DND-41 (cell line): ENCODE measurements at regions not wholly inside any gene's neighbourhood (a gene's known extent, or its start where the extent isn't known, plus 50 kb on each side); places are given as distances from the start of the nearest gene placed in this dataset.

Experiments used
- ATAC-seq: fragments of 200-7000 bp; cut with Tn5 transposase; 3 replicates; pipeline ENCODE4 v1.9.1; 2021; ENCODE audit warnings: low read depth; ENCODE audit not compliant: insufficient read depth
- DNase-seq: peaks from one replicate; pipeline ENCODE4 v3.0.0-alpha.2; 2020
- H2AFZ ChIP-seq: 2 replicates; pipeline ENCODE4 v1.6.0; 2012; ENCODE audit warnings: low read depth, low read length
- H3K27ac ChIP-seq: 2 replicates; pipeline ENCODE4 v1.5.1; 2012; ENCODE audit warnings: low read length, inconsistent platforms
- H3K27me3 ChIP-seq: fragments of 200-600 bp; sonication (generic); 2 replicates; pipeline ENCODE4 v1.6.0; 2012; ENCODE audit warnings: low read length, mild to moderate bottlenecking, inconsistent platforms; ENCODE audit not compliant: insufficient read depth, poor library complexity
- H3K36me3 ChIP-seq: 2 replicates; pipeline ENCODE4 v1.5.1; 2012; ENCODE audit warnings: low read length, inconsistent platforms; ENCODE audit not compliant: insufficient read depth
- H3K4me1 ChIP-seq: 2 replicates; pipeline ENCODE4 v1.5.1; 2012; ENCODE audit warnings: mild to moderate bottlenecking, low read length; ENCODE audit not compliant: insufficient read depth
- H3K4me2 ChIP-seq: 2 replicates; pipeline ENCODE4 v1.6.0; 2012; ENCODE audit warnings: mild to moderate bottlenecking, moderate library complexity, low read length, inconsistent platforms; ENCODE audit not compliant: insufficient read depth
- H3K4me3 ChIP-seq, 2 experiments: fragments of 200-600 bp in 1 of 2; shearing (Covaris generic) in 1 of 2; 2 replicates each; pipeline ENCODE4 v1.5.1; 2012 to 2016; ENCODE audit warnings: inconsistent platforms in 2 of 2, low read length in 2 of 2, mild to moderate bottlenecking in 2 of 2, low read depth in 1 of 2, moderate library complexity in 1 of 2
- H3K79me2 ChIP-seq: 2 replicates; pipeline ENCODE4 v1.6.0; 2012; ENCODE audit warnings: low read length, inconsistent platforms; ENCODE audit not compliant: insufficient read depth
- H3K9ac ChIP-seq: 2 replicates; pipeline ENCODE4 v1.6.0; 2012; ENCODE audit warnings: low read depth, mild to moderate bottlenecking, inconsistent platforms, low read length, moderate library complexity
- H3K9me3 ChIP-seq: 2 replicates; pipeline ENCODE4 v1.5.1; 2012; ENCODE audit warnings: low read length, moderate library complexity, mild to moderate bottlenecking, inconsistent platforms; ENCODE audit not compliant: insufficient read depth, severe bottlenecking
- H4K20me1 ChIP-seq: 2 replicates; pipeline ENCODE4 v1.6.0; 2012; ENCODE audit warnings: low read length; ENCODE audit not compliant: insufficient read depth
- EZH2 ChIP-seq: IDR thresholded peaks from 3 replicates; pipeline ENCODE4 v1.6.1; 2012; ENCODE audit warnings: borderline replicate concordance, low read depth, mild to moderate bottlenecking, moderate library complexity, low read length, inconsistent platforms; ENCODE audit not compliant: severe bottlenecking
- TF ChIP-seq, protein P1 (sequence below): IDR thresholded peaks from 2 replicates; pipeline ENCODE4 v1.5.1; 2012; ENCODE audit warnings: borderline replicate concordance, low read length, moderate library complexity, mild to moderate bottlenecking; ENCODE audit not compliant: poor library complexity, severe bottlenecking; ENCODE audit errors: extremely low read depth

- H3K27me3 ChIP-seq = no peaks in the 10 kb centered on the region
- no peaks in the 10 kb centered on the region for H4K20me1 ChIP-seq
- TF ChIP-seq EZH2 = no peak
- TF ChIP-seq, protein P1, sequence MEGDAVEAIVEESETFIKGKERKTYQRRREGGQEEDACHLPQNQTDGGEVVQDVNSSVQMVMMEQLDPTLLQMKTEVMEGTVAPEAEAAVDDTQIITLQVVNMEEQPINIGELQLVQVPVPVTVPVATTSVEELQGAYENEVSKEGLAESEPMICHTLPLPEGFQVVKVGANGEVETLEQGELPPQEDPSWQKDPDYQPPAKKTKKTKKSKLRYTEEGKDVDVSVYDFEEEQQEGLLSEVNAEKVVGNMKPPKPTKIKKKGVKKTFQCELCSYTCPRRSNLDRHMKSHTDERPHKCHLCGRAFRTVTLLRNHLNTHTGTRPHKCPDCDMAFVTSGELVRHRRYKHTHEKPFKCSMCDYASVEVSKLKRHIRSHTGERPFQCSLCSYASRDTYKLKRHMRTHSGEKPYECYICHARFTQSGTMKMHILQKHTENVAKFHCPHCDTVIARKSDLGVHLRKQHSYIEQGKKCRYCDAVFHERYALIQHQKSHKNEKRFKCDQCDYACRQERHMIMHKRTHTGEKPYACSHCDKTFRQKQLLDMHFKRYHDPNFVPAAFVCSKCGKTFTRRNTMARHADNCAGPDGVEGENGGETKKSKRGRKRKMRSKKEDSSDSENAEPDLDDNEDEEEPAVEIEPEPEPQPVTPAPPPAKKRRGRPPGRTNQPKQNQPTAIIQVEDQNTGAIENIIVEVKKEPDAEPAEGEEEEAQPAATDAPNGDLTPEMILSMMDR = no peak
- no peak overlapping the region for H3K27ac ChIP-seq
- H3K4me2 ChIP-seq = no peak overlapping the region
- H3K4me1 ChIP-seq = no peaks in the 10 kb centered on the region
- H3K9me3 ChIP-seq = no peaks in the 10 kb centered on the region
- no peaks in the 10 kb centered on the region for H3K79me2 ChIP-seq
- H3K36me3 ChIP-seq = no peaks in the 10 kb centered on the region
- H2AFZ ChIP-seq = no peak overlapping the region
- H3K9ac ChIP-seq = no peak overlapping the region
- DNase-seq (no peak), ATAC-seq (no peak)
- no peak overlapping the region for H3K4me3 ChIP-seq
Measured at GRCh38 chr22:49688516-49689254, 139.0 kb downstream of the BRD1 start.

DNA sequence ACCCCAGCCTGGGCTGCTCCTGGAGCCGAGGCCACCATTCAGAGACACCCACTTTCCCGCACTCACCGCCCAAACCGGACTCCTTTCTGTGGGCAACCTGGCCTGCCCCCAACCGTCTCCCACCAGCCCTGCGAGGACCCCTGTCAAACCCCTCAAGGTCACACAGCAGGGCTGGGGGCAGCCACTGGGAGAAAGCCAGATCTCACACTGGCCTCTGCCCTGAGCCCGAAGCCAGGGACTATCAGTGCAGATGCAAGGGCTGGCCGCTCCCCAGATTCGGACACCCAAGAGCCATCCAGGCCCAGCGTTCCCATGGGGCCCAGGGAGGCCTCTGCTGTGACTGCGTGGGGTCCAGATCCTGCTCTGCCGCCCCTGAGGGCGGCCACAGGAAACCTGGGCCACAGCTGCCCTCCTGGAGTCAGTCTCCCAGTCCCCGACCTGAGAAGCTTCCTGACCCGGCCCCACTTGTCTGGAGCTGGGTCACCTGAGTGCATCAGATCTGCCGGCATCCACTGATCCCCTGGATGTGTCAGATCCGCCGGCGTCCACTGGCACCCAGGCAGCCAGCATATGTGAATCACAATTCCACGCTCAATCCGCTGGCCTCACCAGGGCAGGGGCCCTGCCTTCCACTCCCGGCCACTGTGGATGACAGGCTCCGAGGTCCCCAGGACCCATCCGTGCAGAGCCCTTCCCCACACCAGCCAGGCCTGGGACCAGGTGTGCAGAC is 139.7 kb downstream of the BRD1 start:
- no peak overlapping the region for H2AFZ ChIP-seq
- H3K4me1 ChIP-seq = no peaks in the 10 kb centered on the region
- no peak overlapping the region for H3K4me2 ChIP-seq
- no peaks in the 10 kb centered on the region for H3K36me3 ChIP-seq
- H4K20me1 ChIP-seq = no peaks in the 10 kb centered on the region
- TF ChIP-seq, protein P1 = no peak
- TF ChIP-seq EZH2 = no peak
- no peaks in the 10 kb centered on the region for H3K9me3 ChIP-seq
- no peak for ATAC-seq
- H3K79me2 ChIP-seq = no peaks in the 10 kb centered on the region
- no peaks in the 10 kb centered on the region for H3K27me3 ChIP-seq
- H3K9ac ChIP-seq = no peak overlapping the region
- no peak overlapping the region for H3K4me3 ChIP-seq
- no peak overlapping the region for H3K27ac ChIP-seq
- DNase-seq = no peak

GRCh38 chr22:49687333-49687732 is 140.3 kb downstream of the BRD1 start:
- ATAC-seq (no peak), DNase-seq (no peak)
- H3K4me3 ChIP-seq = no peak overlapping the region
- no peak overlapping the region for H2AFZ ChIP-seq
- no peaks in the 10 kb centered on the region for H3K27me3 ChIP-seq
- no peak overlapping the region for H3K27ac ChIP-seq
- no peaks in the 10 kb centered on the region for H3K4me1 ChIP-seq
- H3K9me3 ChIP-seq = no peaks in the 10 kb centered on the region
- TF ChIP-seq, protein P1 = no peak
- TF ChIP-seq EZH2 = no peak
- H3K36me3 ChIP-seq = no peaks in the 10 kb centered on the region
- no peak overlapping the region for H3K4me2 ChIP-seq
- no peaks in the 10 kb centered on the region for H3K79me2 ChIP-seq
- no peaks in the 10 kb centered on the region for H4K20me1 ChIP-seq
- no peak overlapping the region for H3K9ac ChIP-seq
